ENCODE measurements at regions not wholly inside any gene's neighbourhood (a gene's known extent, or its start where the extent isn't known, plus 50 kb on each side); places are given as distances from the start of the nearest gene placed in this dataset.

GRCh38 chr2:236355911-236356310 lies 91.7 kb upstream of the ASB18 start:
- TF ChIP-seq ELF1 (IDR thresholded peaks at IDR 0.05; ENCODE audit: borderline replicate concordance, low read depth) (no peak), POLR2A (IDR thresholded peaks at IDR 0.05; ENCODE audit: borderline replicate concordance, extremely low read depth, insufficient read depth, insufficient read length) (no peak), EZH2 (IDR thresholded peaks at IDR 0.05) (no peak), POLR2AphosphoS5 (IDR thresholded peaks at IDR 0.05; ENCODE audit: low read depth, low read length) (no peak), MAX (IDR thresholded peaks at IDR 0.05) (no peak), RAD21 (IDR thresholded peaks at IDR 0.05; ENCODE audit: low read depth) (no peak), CTCF (IDR thresholded peaks at IDR 0.05 in 2 of 3, conservative IDR thresholded peaks at IDR 0.05 in 1 of 3; ENCODE audit: borderline replicate concordance in 1 of 3, insufficient read depth in 1 of 3, low read depth in 2 of 3, low read length in 2 of 3) (no peak), CEBPB (IDR thresholded peaks at IDR 0.05; ENCODE audit: low read depth) (no peak), SIN3A (IDR thresholded peaks at IDR 0.05; ENCODE audit: low read depth) (no peak), ZBTB33 (IDR thresholded peaks at IDR 0.05; ENCODE audit: extremely low read depth, insufficient replicate concordance, low read length) (no peak), EZH2phosphoT487 (IDR thresholded peaks at IDR 0.05; ENCODE audit: borderline replicate concordance) (no peak), ZFX (IDR thresholded peaks at IDR 0.05) (no peak)
